Heart left ventricle (tissue), 13 donors: ENCODE measurements at regions not wholly inside any gene's neighbourhood (a gene's known extent, or its start where the extent isn't known, plus 50 kb on each side); places are given as distances from the start of the nearest gene placed in this dataset.

Source experiments
- POLR2A ChIP-seq, 2 donors: fragments of 450-650 bp; IDR thresholded peaks; one replicate each; pipeline ENCODE4 v1.6.1; 2017; ENCODE audit warnings: antibody characterized with exemption in 2 of 2, mild to moderate bottlenecking in 2 of 2, moderate library complexity in 2 of 2
- TF ChIP-seq, protein P1 (sequence below), 12 donors: fragments of 200-600 bp; sonication (generic) in 4 of 12; IDR thresholded peaks; one replicate each; pipeline versions ENCODE4 v1.5.0 to v1.8.0; 2018 to 2022; ENCODE audit warnings: antibody characterized with exemption in 12 of 12, mild to moderate bottlenecking in 5 of 12
- donor health status: ischemic (EF 13 %, LVEDD 7.1; RV severe dilation, severe dysfunction).
- donor health status: DM: no; HTN: yes; CAD: no.
- donor health status: DM: no; HTN: no; CAD: no.
- donor health status: ischemic (EF 25% LVEDD 6.9; RV normal size, moderate dysfunction).
- donor health status: ischemic (EF 25% LVEDD 5.7; RV mildly dilated, moderate dysfunction).
- donor health status: ischemic (EF 35%, LVEDD 5.7; RV mildly dilated, moderate dysfunction).
- donor health status: nonischemic (EF 11% LVEDD 7.7; RV severe dilation, severe dysfunction).
- donor health status: DM: yes; HTN: yes; CAD: no.
- donor health status: PGD.
- donor health status: ischemic (EF 29% LVEDD 5.4; RV normal size, mild dysfunction).
- donor health status: nonischemic (EF 23%, LVEDD 6.1; RV moderate dilation, normal function).

GRCh38 chr16:29304251-29304650 lies 102.3 kb downstream of the NPIPB11 start:
- TF ChIP-seq, protein P1, sequence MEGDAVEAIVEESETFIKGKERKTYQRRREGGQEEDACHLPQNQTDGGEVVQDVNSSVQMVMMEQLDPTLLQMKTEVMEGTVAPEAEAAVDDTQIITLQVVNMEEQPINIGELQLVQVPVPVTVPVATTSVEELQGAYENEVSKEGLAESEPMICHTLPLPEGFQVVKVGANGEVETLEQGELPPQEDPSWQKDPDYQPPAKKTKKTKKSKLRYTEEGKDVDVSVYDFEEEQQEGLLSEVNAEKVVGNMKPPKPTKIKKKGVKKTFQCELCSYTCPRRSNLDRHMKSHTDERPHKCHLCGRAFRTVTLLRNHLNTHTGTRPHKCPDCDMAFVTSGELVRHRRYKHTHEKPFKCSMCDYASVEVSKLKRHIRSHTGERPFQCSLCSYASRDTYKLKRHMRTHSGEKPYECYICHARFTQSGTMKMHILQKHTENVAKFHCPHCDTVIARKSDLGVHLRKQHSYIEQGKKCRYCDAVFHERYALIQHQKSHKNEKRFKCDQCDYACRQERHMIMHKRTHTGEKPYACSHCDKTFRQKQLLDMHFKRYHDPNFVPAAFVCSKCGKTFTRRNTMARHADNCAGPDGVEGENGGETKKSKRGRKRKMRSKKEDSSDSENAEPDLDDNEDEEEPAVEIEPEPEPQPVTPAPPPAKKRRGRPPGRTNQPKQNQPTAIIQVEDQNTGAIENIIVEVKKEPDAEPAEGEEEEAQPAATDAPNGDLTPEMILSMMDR (IDR thresholded peaks at IDR 0.05) = no peak
- TF ChIP-seq POLR2A (IDR thresholded peaks at IDR 0.05) = no peak
